HG02571 (cell line): ENCODE measurements at regions not wholly inside any gene's neighbourhood (a gene's known extent, or its start where the extent isn't known, plus 50 kb on each side); places are given as distances from the start of the nearest gene placed in this dataset.

Experiments used
- ATAC-seq: cut with Tn5 transposase; IDR thresholded peaks from one replicate; pipeline ENCODE4 v1.9.1; 2021; ENCODE audit warnings: mild to moderate bottlenecking, moderate library complexity; ENCODE audit not compliant: unreplicated experiment

DNA sequence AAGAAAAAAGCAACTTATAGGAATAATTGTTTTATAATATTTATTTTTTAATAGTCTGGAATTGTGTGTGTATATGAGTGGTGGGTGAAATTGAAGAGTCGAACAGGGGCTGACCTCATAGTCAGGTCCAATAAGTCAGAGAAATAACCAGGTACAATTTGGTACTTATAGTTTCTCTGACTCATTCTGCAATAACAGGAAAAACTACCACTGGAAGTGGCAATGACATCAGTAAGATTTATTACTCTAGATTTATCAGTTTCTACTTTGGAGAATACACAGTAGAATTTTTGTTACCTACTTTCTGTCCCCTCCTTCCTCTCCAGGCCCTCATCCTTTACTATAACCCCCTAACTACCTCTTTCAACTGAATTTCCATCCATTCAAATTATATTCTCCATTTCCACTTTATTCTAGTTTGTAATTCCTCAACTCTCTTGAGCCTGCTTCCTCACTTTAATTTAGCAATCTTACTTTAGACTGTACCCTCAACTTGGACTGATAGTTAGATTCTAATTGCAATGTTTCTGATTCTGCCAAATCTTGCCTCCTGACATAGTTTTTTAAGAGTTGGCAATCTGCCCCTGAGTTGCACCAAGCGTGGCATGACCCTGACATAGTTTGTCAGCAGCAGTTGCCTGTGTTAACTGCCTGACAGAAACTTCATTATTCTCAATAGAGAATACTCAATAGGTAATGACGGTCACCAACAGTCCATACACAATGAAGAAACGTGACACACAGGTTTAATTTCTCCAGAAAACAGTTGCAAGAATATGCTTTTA is 475.3 kb upstream of the RIOK2 start:
- ATAC-seq = no peak

DNA sequence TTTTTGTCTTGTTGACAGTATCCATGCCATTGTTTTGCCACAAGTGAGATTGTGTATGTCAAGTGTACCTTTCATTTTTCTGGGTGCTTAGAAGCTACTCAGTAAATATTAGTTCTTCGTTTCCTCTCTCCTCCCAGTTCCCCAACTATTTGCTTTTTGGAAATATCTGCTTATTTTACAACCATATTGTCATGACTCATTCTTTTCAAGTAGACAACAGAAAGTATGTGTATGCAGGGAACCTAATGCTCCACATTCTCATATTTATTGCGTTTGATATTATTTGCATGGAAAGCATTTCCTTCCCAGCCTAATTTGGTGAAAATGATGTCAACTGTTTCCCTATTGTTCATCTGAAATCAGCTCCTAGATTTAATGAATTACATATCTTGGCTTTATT is 483.7 kb upstream of the RIOK2 start:
- ATAC-seq = no peak

DNA sequence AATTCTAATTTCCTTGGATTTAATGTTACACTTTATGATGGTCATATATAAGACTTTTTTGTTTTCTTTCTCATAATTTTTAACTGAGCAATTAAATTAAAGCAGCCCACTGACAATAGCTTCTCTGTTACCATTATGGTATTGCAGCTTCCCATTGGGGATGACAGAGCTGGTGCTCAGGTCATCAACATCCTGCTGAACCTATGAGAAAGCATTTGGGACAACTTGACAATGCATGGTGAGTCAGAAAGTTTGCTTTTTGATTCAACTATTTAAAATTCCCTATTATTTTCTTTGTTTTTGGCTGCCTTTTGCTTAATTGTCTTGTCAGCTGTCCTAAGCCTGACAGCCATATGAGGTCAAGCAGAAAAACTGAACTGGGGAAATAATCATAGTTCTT is 487.4 kb upstream of the RIOK2 start:
- ATAC-seq = no peak

DNA sequence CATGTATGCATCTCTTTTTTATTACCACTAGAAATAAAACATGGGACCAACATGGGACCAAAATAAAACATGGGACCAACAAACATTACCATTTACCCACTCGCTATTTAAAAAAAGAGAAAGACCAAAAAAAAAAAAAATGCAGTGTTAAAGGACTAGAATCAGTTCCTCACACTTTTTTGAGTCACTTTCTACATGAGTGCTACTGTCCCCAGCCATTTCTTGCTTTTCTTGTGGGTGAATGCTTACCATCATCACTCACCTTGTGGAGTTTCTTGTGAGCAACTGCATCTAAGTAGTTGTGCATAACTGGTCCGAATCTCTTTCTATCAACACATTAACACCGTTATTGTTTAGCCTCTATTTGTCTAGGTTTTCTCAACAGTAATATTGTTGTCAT is 493.6 kb upstream of the RIOK2 start:
- ATAC-seq = no peak

DNA sequence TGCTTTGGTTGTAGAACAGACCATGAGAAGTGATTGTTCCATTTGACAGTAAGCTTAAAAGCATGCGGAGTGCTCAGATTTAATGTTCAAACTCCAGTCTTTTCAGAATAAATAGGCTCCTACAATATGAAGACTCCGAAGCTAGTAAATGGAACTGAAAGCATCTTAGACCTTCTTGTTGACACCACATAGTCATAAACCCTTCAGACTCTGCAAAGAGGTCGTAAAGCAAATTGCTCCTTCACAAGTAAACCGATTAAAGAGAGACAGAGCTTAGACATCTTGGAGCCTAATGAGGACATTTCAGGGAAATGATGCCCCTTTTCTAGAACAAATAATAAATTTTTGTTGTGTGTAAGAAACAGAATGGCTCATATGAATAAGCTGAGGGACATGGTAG is 511.0 kb upstream of the RIOK2 start:
- ATAC-seq = no peak

DNA sequence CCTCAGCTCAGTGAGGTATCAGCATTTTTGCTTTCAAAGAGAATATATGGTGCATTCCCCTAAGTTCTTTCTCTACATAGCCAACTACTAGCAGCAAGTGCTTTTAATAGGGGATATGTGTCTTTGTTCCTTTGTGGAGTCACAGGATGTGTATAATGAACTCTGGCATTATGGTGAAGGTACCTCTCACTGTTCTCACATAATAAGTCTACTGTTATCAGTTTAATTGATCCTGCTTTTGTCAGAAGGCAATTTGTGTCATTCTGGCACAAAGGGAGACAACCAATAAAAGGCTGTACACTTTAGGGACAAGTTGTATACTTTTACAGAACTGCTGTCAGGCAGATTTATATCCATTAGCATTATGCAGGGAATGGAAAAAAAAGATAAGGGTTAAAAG is 531.4 kb upstream of the RIOK2 start:
- no peak for ATAC-seq

DNA sequence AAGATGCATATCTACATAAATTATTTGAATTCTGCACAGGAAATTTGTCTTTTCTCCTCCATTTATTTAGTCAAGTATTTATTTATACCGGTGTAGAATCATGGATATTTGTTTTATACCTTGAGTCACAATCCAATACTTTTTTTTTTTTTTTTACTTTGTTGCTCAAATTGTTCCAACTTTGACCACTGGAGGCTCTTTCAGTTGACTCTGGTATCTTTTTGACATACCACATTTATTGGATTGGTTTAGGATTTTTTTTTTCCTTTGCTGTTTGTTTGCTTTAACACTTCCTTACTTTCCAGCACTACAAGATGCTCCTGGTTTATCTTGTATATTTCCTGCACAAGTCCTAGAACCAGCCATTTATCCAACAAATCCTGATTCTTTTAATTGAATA is 543.1 kb upstream of the RIOK2 start:
- ATAC-seq = no peak

DNA sequence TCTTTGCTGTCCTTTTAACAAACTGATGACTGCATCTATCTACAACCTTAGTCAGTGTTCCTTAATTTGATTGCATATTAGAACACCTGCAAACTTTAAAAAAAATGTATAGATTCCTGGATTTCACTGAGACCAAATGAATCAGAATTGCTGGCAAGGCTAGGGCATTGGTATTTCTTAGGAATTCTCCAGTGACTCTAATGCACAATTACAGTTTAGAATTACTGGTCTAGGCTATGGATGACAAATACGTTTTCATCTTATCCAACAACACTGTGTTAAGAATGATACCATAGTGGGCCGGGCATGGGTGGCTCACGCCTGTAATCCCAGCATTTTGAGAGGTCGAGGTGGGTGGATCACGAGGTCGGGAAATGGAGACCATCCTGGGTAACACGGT is 545.9 kb upstream of the RIOK2 start:
- no peak for ATAC-seq

DNA sequence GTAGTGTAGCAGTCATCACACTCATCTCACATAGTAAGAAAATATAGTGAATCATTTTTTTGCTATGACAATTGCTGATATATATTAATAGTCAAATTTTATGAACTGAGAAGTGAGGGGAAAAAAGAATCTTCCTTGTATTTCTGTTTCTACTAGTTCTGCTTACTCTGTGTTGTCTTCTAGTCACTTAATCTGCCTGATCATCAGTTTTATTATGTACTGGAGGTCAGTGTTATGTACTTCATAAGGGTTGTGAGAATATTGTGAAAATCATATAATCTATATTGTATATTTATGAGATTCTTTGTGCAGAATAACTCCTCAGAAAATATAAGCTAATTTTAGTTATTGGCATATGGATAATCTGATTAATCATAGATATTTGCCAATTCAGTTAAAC is 546.9 kb upstream of the RIOK2 start:
- ATAC-seq = no peak

DNA sequence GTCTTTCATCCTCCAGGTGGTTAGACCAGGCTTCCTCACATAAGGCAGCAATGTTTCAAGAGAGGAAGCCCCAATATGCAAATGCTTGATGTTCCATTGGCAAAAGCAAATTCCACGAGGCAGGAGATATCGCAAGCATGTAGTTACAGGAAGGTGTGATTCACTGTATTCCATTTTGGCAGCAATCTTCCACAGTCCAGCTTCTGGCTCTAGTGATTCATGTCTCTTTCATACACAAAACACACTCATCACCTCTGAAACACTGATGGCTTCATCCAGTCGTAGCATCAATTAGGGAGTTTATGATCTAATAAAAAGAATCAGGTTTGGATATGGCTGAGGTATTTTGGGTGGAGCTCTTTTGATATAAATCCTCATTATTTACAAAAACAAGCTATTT is 552.2 kb upstream of the RIOK2 start:
- no peak for ATAC-seq

DNA sequence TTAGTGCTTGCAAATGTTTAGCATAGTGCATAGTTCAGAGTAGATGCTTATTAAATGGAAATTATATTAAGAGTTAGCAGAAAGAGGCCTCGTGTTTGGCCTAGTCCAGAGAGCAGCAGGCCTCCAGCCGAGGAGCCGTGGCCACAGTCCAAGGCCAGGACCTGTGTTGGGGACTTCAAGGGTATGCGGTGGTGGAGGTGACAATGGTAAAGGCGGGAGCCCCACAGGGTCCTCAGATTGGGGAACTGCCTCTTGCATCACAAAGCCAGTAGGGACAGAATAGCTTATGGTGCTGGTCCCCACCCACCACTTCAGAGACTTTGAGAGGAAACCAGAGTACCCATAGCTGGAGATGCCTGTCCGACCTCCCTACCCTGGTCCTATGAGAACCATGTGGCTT is 554.6 kb upstream of the RIOK2 start:
- ATAC-seq = no peak

DNA sequence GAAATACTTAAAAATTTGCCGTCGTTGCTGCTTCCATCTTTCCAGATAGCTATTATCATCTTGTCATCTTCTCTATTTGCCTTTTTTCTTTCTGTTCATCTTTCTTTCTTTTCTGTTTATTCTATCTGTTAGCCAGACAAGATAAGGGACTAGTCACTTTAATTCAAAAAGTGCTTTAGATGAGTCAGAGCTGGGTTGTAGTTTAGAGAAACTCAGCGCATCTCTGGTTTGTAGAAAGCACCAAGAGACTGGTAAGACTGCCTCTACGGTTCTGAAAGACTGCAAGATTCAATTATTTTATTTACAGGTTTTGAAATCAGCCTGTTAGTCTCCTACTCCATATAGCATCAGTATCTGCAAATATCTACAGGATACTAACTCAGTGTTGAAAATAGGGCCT is 562.8 kb upstream of the RIOK2 start:
- no peak for ATAC-seq

DNA sequence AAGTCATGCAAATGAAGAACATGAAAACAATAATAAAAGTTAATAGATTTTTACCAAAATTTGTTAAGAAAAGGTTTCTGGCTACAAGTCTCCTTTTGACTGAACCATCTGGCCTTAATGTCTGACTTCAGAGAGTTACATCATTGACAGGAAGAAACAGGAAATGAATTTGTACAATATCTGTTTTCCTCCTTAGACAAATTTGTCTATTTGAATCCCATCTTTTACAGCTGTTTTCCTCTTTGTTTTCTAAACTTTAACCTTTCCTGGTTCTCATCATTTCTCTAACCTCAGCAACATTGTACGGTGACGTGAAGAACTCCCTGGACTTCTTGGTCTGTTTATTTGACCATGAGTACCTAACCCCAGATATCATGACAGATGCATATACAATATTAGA is 567.5 kb upstream of the RIOK2 start:
- ATAC-seq = no peak

DNA sequence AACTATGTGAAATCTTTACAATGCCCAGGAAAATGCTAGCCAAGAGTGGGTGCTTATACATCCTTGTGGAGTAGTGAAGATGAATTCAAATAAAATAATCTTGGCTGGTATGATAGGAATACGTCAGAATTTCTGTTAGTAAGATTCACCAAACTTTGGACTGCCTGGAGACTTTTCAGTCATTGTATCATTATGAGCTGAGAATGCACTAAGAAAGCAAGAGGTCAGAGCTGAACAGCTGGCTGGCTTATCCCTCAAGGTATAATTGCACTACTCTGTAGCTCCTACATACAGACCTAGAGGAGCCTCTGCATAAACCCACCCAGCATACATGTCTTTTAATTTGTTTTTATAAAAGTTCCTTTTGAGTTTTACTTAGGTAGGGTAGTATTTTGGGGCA is 568.5 kb upstream of the RIOK2 start:
- ATAC-seq = no peak

DNA sequence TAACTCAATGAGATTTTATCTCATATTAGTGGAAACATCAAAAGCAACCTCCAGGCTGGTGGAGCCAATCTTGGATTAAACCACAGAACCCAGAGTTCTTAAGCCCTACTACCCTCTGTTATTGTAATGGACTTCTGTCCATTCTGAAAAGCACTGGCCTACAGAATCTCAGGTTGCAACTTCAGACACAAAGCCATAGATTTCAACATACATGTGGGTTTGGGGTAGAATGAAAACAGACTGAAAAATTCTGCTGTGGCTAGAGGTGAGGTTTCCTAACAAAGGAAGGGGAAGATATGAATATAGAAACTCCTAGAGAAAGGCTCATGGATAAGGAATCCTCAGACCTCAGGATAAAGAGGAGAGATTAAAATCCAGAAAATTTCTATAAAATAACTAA is 569.8 kb upstream of the RIOK2 start:
- ATAC-seq = no peak

DNA sequence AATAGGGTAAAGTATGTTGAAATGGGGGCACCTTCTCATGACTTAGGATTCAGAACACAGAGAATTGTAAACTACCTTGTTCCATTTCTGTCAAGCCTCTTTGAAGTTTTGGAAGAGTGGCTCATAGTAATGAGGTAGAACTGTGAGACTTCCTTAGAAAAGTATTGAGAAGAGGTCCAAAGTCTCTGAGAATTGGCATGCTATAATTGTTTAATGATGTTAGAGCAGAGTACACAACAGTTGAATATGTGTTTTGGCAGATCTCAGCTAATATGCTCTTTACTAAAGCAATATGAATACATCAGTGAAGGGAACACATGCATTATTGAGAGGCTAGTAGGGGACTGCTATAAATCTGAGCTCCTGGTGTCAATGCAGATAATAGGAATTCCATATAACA is 579.4 kb upstream of the RIOK2 start:
- ATAC-seq = no peak

DNA sequence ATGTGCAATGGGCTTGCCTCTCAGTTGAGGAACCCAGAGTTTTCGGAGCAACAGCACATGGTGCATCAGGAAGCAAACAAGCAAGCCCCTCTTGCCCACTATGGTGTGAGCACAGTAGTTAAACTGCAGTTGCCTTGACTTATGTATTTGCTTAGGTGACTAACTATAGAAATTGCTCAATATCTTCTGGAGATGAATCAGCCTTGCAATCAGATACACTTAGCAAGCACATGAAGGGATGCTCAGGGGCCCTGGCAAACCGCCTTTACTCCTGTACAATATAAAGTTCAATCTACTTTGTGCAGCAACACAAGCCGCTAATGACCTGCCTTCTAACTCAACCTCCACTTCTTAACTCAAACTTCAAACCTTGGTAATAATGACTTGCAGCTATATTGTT is 581.7 kb upstream of the RIOK2 start:
- ATAC-seq = no peak

DNA sequence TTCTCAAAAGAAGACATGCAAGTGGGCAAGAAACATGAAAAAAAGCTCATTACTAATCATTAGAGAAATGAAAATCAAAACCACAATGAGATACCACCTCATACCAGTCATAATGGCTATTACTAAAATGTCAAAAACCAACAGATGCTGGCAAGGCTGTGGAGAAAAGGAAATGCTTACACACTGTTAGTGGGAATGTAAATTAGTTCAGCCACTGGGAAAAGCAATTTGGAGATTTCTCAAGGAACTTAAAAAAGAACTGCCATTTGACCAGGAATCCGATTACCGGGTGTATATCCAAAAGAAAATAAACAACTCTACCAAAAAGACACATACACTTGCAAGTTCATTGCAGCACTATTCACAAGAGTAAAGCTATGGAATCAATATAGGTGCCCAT is 595.4 kb upstream of the RIOK2 start:
- ATAC-seq = no peak

DNA sequence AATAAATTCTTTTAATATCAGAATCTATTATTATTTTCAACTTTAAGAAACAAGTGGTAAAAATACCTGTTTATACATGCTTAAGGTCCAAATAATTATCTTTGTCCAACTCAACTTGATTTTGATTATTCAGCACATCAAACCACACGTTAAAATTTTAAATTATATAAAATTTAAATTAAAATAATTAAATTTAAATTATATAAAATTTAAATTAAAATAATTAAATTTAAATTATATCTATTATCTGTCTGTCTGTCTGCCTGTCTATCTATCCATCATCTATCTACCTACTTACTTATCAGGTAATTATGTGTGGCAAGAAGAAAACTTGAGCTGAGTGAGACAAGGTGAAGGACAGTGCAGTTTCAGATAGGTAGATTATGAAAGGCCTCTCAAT is 605.3 kb upstream of the RIOK2 start:
- no peak for ATAC-seq

DNA sequence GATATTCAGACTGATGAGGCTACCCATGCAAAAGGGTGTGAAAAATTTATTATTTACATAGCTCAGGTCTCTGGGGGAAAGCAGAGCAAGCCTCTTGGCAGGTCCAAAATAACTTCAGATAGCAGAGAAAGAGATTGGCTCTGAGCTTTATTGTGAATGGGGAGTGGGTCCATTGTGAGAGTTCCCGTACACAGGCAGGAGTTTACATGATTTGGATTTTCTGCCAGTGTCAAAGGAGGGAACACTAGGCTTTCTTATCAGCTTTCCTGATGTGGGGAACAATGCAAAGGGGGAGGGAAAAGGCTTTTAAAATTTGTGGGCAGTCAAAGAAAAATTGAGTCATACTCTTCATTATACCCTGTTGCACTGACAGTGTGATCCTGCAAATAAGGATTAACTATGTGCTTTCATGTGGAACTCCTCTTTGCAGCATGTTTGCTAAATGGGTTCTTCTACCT is 615.0 kb upstream of the RIOK2 start:
- no peak for ATAC-seq

DNA sequence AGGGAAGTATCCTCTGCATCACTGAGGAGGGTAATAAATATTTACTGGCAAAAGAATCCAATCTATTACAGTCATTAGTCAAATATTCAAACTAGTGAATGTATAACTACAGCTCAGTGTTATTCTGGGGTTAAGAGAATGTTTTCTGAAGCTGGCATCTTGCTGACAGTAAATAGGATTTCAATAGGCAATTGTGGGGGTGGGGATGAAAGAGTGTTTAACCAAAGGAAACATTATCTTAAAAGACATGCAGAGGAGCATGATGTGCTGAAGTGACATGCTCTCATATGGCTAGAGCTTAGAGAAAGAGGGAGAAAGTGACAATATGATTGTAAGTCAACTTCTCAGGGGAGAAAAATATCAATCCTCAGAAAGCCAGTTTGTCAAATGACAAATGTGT is 618.4 kb upstream of the RIOK2 start:
- ATAC-seq = no peak

DNA sequence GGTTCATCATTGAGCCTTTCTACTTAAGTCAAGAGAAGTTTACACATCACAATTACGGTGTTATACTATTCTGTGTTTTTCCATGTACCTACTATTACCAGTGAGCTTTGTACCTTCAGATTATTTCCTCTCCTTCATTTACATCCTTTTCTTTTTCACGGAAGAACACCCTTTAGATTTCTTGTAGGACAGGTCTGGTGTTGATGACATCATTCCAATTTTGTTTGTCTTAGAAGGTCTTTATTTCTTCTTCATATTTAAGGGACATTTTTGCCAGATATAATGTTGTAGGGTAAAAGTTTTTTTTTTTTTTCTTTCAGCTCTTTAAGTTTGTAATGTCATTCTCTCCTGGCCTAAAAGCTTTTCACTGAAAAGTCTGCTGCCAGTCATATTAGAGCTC is 637.1 kb upstream of the RIOK2 start:
- no peak for ATAC-seq

DNA sequence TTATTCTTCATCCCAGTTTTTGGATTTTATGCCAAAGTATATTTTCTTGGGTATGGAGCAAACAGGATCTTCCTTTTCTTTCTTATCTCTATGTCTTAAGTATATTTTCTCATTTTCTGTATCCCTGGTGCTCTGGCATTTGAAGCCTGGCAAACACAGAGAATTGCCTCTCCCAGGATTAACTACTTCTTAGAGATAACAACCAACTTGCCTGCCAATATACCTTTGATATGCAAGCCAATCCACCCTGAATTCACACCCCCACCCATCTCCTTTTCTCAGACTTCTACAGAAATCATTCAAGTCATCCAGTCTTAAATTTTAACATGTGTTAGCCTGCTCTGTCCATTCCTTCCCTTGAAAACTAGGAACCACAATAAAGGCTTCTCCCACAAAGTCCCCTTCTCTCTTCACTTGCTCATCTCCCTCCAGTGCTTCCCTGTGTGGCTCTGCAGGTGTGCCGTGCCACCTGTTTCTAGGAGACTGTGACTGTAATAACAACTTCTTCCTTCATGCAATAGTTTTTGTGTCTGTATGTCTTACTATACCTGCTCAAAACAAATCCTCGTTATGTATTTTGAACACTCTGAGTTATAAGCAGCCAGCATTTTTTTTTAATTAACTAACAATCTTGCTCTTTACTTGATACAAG is 649.7 kb upstream of the RIOK2 start:
- no peak for ATAC-seq
